SK-N-SH (cell line): ENCODE measurements at regions not wholly inside any gene's neighbourhood (a gene's known extent, or its start where the extent isn't known, plus 50 kb on each side); places are given as distances from the start of the nearest gene placed in this dataset.

Experiments used
- CHD2 ChIP-seq: fragments of 150-350 bp; IDR thresholded peaks from 2 replicates; pipeline ENCODE4 v1.6.1; 2018; ENCODE audit warnings: low read length; ENCODE audit not compliant: partially characterized antibody
- CTCF ChIP-seq: fragments of 200-600 bp; sonication (generic); IDR thresholded peaks from 2 replicates; pipeline ENCODE4 v1.6.1; 2017; ENCODE audit warnings: antibody characterized with exemption, mild to moderate bottlenecking, moderate library complexity
- EP300 ChIP-seq, 2 experiments: IDR thresholded peaks; 2 replicates each; pipeline versions ENCODE4 v1.4.0 to v1.6.1; 2012; ENCODE audit warnings: borderline replicate concordance in 1 of 2, low read depth in 1 of 2, low read length in 1 of 2
- EZH2phosphoT487 ChIP-seq: fragments of 200-600 bp; sonication (generic); IDR thresholded peaks from 2 replicates; pipeline ENCODE4 v1.6.1; 2017; ENCODE audit warnings: low read depth, mixed run types, mild to moderate bottlenecking, antibody characterized with exemption, moderate library complexity, borderline replicate concordance
- GABPA ChIP-seq: IDR thresholded peaks from 2 replicates; pipeline ENCODE4 v1.4.0; 2012; ENCODE audit warnings: low read depth, mild to moderate bottlenecking
- NFIC ChIP-seq: IDR thresholded peaks from 2 replicates; pipeline ENCODE4 v1.4.0; 2012; ENCODE audit warnings: borderline replicate concordance
- POLR2AphosphoS5 ChIP-seq: IDR thresholded peaks from 2 replicates; pipeline ENCODE4 v1.6.1; 2012; ENCODE audit warnings: low read depth, low read length
- YY1 ChIP-seq: IDR thresholded peaks from 2 replicates; pipeline ENCODE4 v1.4.0; 2012; ENCODE audit warnings: low read depth, mild to moderate bottlenecking

GRCh38 chr12:19778797-19779196 is 339.5 kb downstream of the AEBP2 start:
- TF ChIP-seq CTCF, result no peak
- no peak for TF ChIP-seq EZH2phosphoT487
- no peak for TF ChIP-seq GABPA
- TF ChIP-seq EP300 (IDR thresholded peaks at IDR 0.05; ENCODE audit: borderline replicate concordance in 1 of 2, low read depth in 1 of 2, low read length in 1 of 2), result no peak
- TF ChIP-seq YY1, result no peak
- TF ChIP-seq POLR2AphosphoS5, result no peak
- no peak for TF ChIP-seq NFIC
- no peak for TF ChIP-seq CHD2
